ENCODE measurements at regions not wholly inside any gene's neighbourhood (a gene's known extent, or its start where the extent isn't known, plus 50 kb on each side); places are given as distances from the start of the nearest gene placed in this dataset.

GRCh38 chr20:57843941-57844625 is 134.3 kb upstream of the PMEPA1 start:
- Histone ChIP-seq H3K4me3 (ENCODE audit: low read length in 3 of 3) (no peak overlapping the region), H3K27ac (ENCODE audit: low read depth in 2 of 2, low read length in 2 of 2) (no peak overlapping the region), H3K9ac (ENCODE audit: low read length in 3 of 3) (no peak overlapping the region), H3K4me1 (ENCODE audit: control insufficient read depth in 2 of 3, insufficient read depth in 2 of 3, low read depth in 1 of 3, low read length in 3 of 3) (no peaks in the 10 kb centered on the region), H3K36me3 (ENCODE audit: control insufficient read depth in 2 of 3, insufficient read depth in 3 of 3, low read length in 3 of 3) (no peaks in the 10 kb centered on the region), H3K9me3 (ENCODE audit: control insufficient read depth in 2 of 3, insufficient read depth in 1 of 3, low read length in 3 of 3) (no peaks in the 10 kb centered on the region), H3K27me3 (ENCODE audit: control insufficient read depth, insufficient read depth, low read length) (no peaks in the 10 kb centered on the region)
- FAIRE-seq (no peak), DNase-seq (no peak)
- intact Hi-C loops (cut with DNase I): no loop called here
- TF ChIP-seq CTCF (IDR thresholded peaks at IDR 0.05; ENCODE audit: borderline replicate concordance, extremely low read depth, insufficient read depth): no peak

- no peak for TF ChIP-seq CTCF (IDR thresholded peaks at IDR 0.05; ENCODE audit: borderline replicate concordance, extremely low read depth, insufficient read depth)
- DNase-seq (no peak), FAIRE-seq (no peak)
- Histone ChIP-seq H3K36me3 (ENCODE audit: control insufficient read depth in 2 of 3, insufficient read depth in 3 of 3, low read length in 3 of 3) (no peaks in the 10 kb centered on the region), H3K9me3 (ENCODE audit: control insufficient read depth in 2 of 3, insufficient read depth in 1 of 3, low read length in 3 of 3) (no peaks in the 10 kb centered on the region), H3K4me1 (ENCODE audit: control insufficient read depth in 2 of 3, insufficient read depth in 2 of 3, low read depth in 1 of 3, low read length in 3 of 3) (no peaks in the 10 kb centered on the region), H3K27ac (ENCODE audit: low read depth in 2 of 2, low read length in 2 of 2) (no peak overlapping the region), H3K27me3 (ENCODE audit: control insufficient read depth, insufficient read depth, low read length) (no peaks in the 10 kb centered on the region), H3K9ac (ENCODE audit: low read length in 3 of 3) (no peak overlapping the region), H3K4me3 (ENCODE audit: low read length in 3 of 3) (no peak overlapping the region)
- intact Hi-C loops (cut with DNase I): no loop called here
Observed at GRCh38 chr20:57842720-57843119, 132.9 kb upstream of the PMEPA1 start.

GRCh38 chr20:57841297-57841866 is 131.6 kb upstream of the PMEPA1 start:
- no peaks in the 10 kb centered on the region for H3K9me3 ChIP-seq (ENCODE audit: control insufficient read depth in 2 of 3, insufficient read depth in 1 of 3, low read length in 3 of 3)
- no peak for FAIRE-seq
- H3K27me3 ChIP-seq (ENCODE audit: control insufficient read depth, insufficient read depth, low read length): no peaks in the 10 kb centered on the region
- no peak for DNase-seq
- no peak overlapping the region for H3K27ac ChIP-seq (ENCODE audit: low read depth in 2 of 2, low read length in 2 of 2)
- intact Hi-C loops (cut with DNase I): no loop called here
- no peak for TF ChIP-seq CTCF (IDR thresholded peaks at IDR 0.05; ENCODE audit: borderline replicate concordance, extremely low read depth, insufficient read depth)
- no peak overlapping the region for H3K4me3 ChIP-seq (ENCODE audit: low read length in 3 of 3)
- no peaks in the 10 kb centered on the region for H3K36me3 ChIP-seq (ENCODE audit: control insufficient read depth in 2 of 3, insufficient read depth in 3 of 3, low read length in 3 of 3)
- H3K4me1 ChIP-seq (ENCODE audit: control insufficient read depth in 2 of 3, insufficient read depth in 2 of 3, low read depth in 1 of 3, low read length in 3 of 3): no peaks in the 10 kb centered on the region
- no peak overlapping the region for H3K9ac ChIP-seq (ENCODE audit: low read length in 3 of 3)

All from kidney (tissue), 13 donors.